ENCODE measurements at regions not wholly inside any gene's neighbourhood (a gene's known extent, or its start where the extent isn't known, plus 50 kb on each side); places are given as distances from the start of the nearest gene placed in this dataset.
"Not testable (repeated sequence)": the region's sequence is repeated elsewhere in the genome, so short reads cannot be mapped to it uniquely, and the experiment has no call there.

- peak; percentile 9 for DNase-seq (ENCODE audit: missing footprints)
- intact Hi-C loops (cut with DNase I); ATAC-seq: not testable (repeated sequence)
Measured at GRCh38 chr1:120357046-120357445, 57.8 kb upstream of the NBPF8 start.

GRCh38 chr1:120356170-120356569 lies 58.7 kb upstream of the NBPF8 start:
- peak; percentile 25 for DNase-seq (ENCODE audit: missing footprints)
- ATAC-seq; intact Hi-C loops (cut with DNase I): not testable (repeated sequence)

GRCh38 chr1:120354618-120355184 lies 60.1 kb upstream of the NBPF8 start:
- DNase-seq (ENCODE audit: missing footprints) (peak; percentile 64), ATAC-seq (peak; percentile 94)
- intact Hi-C loops (cut with DNase I), result not testable (repeated sequence)

GRCh38 chr1:120342231-120343073 lies 72.4 kb upstream of the NBPF8 start:
- peak; percentile 50 for DNase-seq (ENCODE audit: missing footprints)
- ATAC-seq; intact Hi-C loops (cut with DNase I): not testable (repeated sequence)

- intact Hi-C loops (cut with DNase I); ATAC-seq: not testable (repeated sequence)
- DNase-seq (ENCODE audit: missing footprints), result peak; percentile 4
Measured at GRCh38 chr1:120341756-120342155, 73.1 kb upstream of the NBPF8 start.

- ATAC-seq; intact Hi-C loops (cut with DNase I): not testable (repeated sequence)
- peak; percentile 48 for DNase-seq (ENCODE audit: missing footprints)
Measured at GRCh38 chr1:120340838-120341751, 73.7 kb upstream of the NBPF8 start.

GRCh38 chr1:120315738-120316137 lies 99.1 kb upstream of the NBPF8 start:
- ATAC-seq; intact Hi-C loops (cut with DNase I); DNase-seq (ENCODE audit: missing footprints): not testable (repeated sequence)

GRCh38 chr1:120311930-120312329 lies 102.9 kb upstream of the NBPF8 start:
- ATAC-seq; DNase-seq (ENCODE audit: missing footprints); intact Hi-C loops (cut with DNase I): not testable (repeated sequence)

- intact Hi-C loops (cut with DNase I); DNase-seq (ENCODE audit: missing footprints); ATAC-seq: not testable (repeated sequence)
Measured at GRCh38 chr1:120308940-120309578, 105.8 kb upstream of the NBPF8 start.

- DNase-seq (ENCODE audit: missing footprints); intact Hi-C loops (cut with DNase I): not testable (repeated sequence)
- ATAC-seq, result peak; percentile 83
Measured at GRCh38 chr1:120305046-120305445, 109.8 kb upstream of the NBPF8 start.

- intact Hi-C loops (cut with DNase I); DNase-seq (ENCODE audit: missing footprints): not testable (repeated sequence)
- peak; percentile 72 for ATAC-seq
Measured at GRCh38 chr1:120304341-120304740, 110.5 kb upstream of the NBPF8 start.

GRCh38 chr1:120299433-120300057 lies 115.3 kb upstream of the NBPF8 start:
- DNase-seq (ENCODE audit: missing footprints); intact Hi-C loops (cut with DNase I): not testable (repeated sequence)
- ATAC-seq, result peak; percentile 26

GRCh38 chr1:120298487-120298886 lies 116.3 kb upstream of the NBPF8 start:
- intact Hi-C loops (cut with DNase I); ATAC-seq; DNase-seq (ENCODE audit: missing footprints): not testable (repeated sequence)

GRCh38 chr1:120297345-120297953 lies 117.4 kb upstream of the NBPF8 start:
- intact Hi-C loops (cut with DNase I); DNase-seq (ENCODE audit: missing footprints); ATAC-seq: not testable (repeated sequence)

- intact Hi-C loops (cut with DNase I); DNase-seq (ENCODE audit: missing footprints); ATAC-seq: not testable (repeated sequence)
Measured at GRCh38 chr1:120290105-120290504, 113.8 kb upstream of the SEC22B start.

- DNase-seq (ENCODE audit: missing footprints); ATAC-seq; intact Hi-C loops (cut with DNase I): not testable (repeated sequence)
Measured at GRCh38 chr1:120289601-120290074, 113.3 kb upstream of the SEC22B start.

Data from Right ventricle myocardium inferior (tissue), 1 donor.